ENCODE measurements at regions not wholly inside any gene's neighbourhood (a gene's known extent, or its start where the extent isn't known, plus 50 kb on each side); places are given as distances from the start of the nearest gene placed in this dataset.

- H3K9me2 ChIP-seq (ENCODE audit: insufficient read depth) = no peaks in the 10 kb centered on the region
- H3K4me3 ChIP-seq = no peak overlapping the region
- TF ChIP-seq EZH2phosphoT487 (IDR thresholded peaks at IDR 0.05; ENCODE audit: insufficient read depth, low read depth) = no peak
- no peak for TF ChIP-seq EZH2 (IDR thresholded peaks at IDR 0.05; ENCODE audit: insufficient read depth, poor library complexity, severe bottlenecking)
- H3K4me2 ChIP-seq (ENCODE audit: unreplicated experiment) = no peak overlapping the region
- H3K9ac ChIP-seq = no peak overlapping the region
- in situ Hi-C loops (cut with MboI) = no loop called here
- no peaks in the 10 kb centered on the region for H3K36me3 ChIP-seq (ENCODE audit: low read depth)
- H3K9me3 ChIP-seq (ENCODE audit: low read depth) = no peaks in the 10 kb centered on the region
- no peak for DNase-seq
- H3K27me3 ChIP-seq (replicated peaks; ENCODE audit: insufficient read depth) = peaks cover 7% of the 10 kb centered on the region; the same call in 1 of the 2 replicates
- no peak overlapping the region for H3K27ac ChIP-seq
- H3K79me2 ChIP-seq (ENCODE audit: insufficient read depth) = no peaks in the 10 kb centered on the region
- 49 to 59% methylated on average over 11 of the region's 11 CpGs for WGBS, 2 experiments (ENCODE audit: low coverage in 1 of 2, low lambda C conversion rate in 2 of 2, missing lambda C conversion rate in 2 of 2)
- no peaks in the 10 kb centered on the region for H3F3A ChIP-seq (ENCODE audit: insufficient read depth)
- H2AFZ ChIP-seq = no peak overlapping the region
- no peaks in the 10 kb centered on the region for H4K20me1 ChIP-seq (ENCODE audit: insufficient read depth)
- H3K4me1 ChIP-seq (ENCODE audit: insufficient read depth) = no peaks in the 10 kb centered on the region
Measured at GRCh38 chr2:241924069-241924908, 54.8 kb downstream of the RTP5 start.

GRCh38 chr2:241924909-241925250, 55.4 kb downstream of the RTP5 start:
- DNase-seq = no peak
- in situ Hi-C loops (cut with MboI) = no loop called here
- Histone ChIP-seq H4K20me1 (ENCODE audit: insufficient read depth) (no peaks in the 10 kb centered on the region), H3K79me2 (ENCODE audit: insufficient read depth) (no peaks in the 10 kb centered on the region), H3K9me2 (ENCODE audit: insufficient read depth) (no peaks in the 10 kb centered on the region), H3F3A (ENCODE audit: insufficient read depth) (no peaks in the 10 kb centered on the region), H3K9ac (no peak overlapping the region), H3K27ac (no peak overlapping the region), H2AFZ (no peak overlapping the region), H3K4me1 (ENCODE audit: insufficient read depth) (no peaks in the 10 kb centered on the region), H3K4me3 (no peak overlapping the region), H3K9me3 (ENCODE audit: low read depth) (no peaks in the 10 kb centered on the region), H3K27me3 (replicated peaks; ENCODE audit: insufficient read depth) (peaks cover 7% of the 10 kb centered on the region; the same call in 1 of the 2 replicates), H3K36me3 (ENCODE audit: low read depth) (no peaks in the 10 kb centered on the region), H3K4me2 (ENCODE audit: unreplicated experiment) (no peak overlapping the region)
- 57 to 59% methylated on average over 7 of the region's 7 CpGs for WGBS, 2 experiments (ENCODE audit: low coverage in 1 of 2, low lambda C conversion rate in 2 of 2, missing lambda C conversion rate in 2 of 2)
- TF ChIP-seq EZH2phosphoT487 (IDR thresholded peaks at IDR 0.05; ENCODE audit: insufficient read depth, low read depth) = no peak
- TF ChIP-seq EZH2 (IDR thresholded peaks at IDR 0.05; ENCODE audit: insufficient read depth, poor library complexity, severe bottlenecking) = no peak

GRCh38 chr2:241925277-241925676, 55.7 kb downstream of the RTP5 start:
- H3K4me1 ChIP-seq (ENCODE audit: insufficient read depth) = no peaks in the 10 kb centered on the region
- no peak overlapping the region for H3K4me3 ChIP-seq
- no peaks in the 10 kb centered on the region for H3F3A ChIP-seq (ENCODE audit: insufficient read depth)
- no peak overlapping the region for H2AFZ ChIP-seq
- DNase-seq = no peak
- no peaks in the 10 kb centered on the region for H4K20me1 ChIP-seq (ENCODE audit: insufficient read depth)
- peaks cover 7% of the 10 kb centered on the region; the same call in 1 of the 2 replicates for H3K27me3 ChIP-seq (replicated peaks; ENCODE audit: insufficient read depth)
- H3K36me3 ChIP-seq (ENCODE audit: low read depth) = no peaks in the 10 kb centered on the region
- no peaks in the 10 kb centered on the region for H3K9me3 ChIP-seq (ENCODE audit: low read depth)
- in situ Hi-C loops (cut with MboI) = no loop called here
- TF ChIP-seq EZH2phosphoT487 (IDR thresholded peaks at IDR 0.05; ENCODE audit: insufficient read depth, low read depth) (no peak), EZH2 (IDR thresholded peaks at IDR 0.05; ENCODE audit: insufficient read depth, poor library complexity, severe bottlenecking) (no peak)
- no peaks in the 10 kb centered on the region for H3K79me2 ChIP-seq (ENCODE audit: insufficient read depth)
- WGBS, 2 experiments (ENCODE audit: low coverage in 1 of 2, low lambda C conversion rate in 2 of 2, missing lambda C conversion rate in 2 of 2) = 63 to 73% methylated on average over 15 of the region's 15 CpGs
- no peak overlapping the region for H3K4me2 ChIP-seq (ENCODE audit: unreplicated experiment)
- H3K9ac ChIP-seq = no peak overlapping the region
- H3K9me2 ChIP-seq (ENCODE audit: insufficient read depth) = no peaks in the 10 kb centered on the region
- no peak overlapping the region for H3K27ac ChIP-seq

DNA sequence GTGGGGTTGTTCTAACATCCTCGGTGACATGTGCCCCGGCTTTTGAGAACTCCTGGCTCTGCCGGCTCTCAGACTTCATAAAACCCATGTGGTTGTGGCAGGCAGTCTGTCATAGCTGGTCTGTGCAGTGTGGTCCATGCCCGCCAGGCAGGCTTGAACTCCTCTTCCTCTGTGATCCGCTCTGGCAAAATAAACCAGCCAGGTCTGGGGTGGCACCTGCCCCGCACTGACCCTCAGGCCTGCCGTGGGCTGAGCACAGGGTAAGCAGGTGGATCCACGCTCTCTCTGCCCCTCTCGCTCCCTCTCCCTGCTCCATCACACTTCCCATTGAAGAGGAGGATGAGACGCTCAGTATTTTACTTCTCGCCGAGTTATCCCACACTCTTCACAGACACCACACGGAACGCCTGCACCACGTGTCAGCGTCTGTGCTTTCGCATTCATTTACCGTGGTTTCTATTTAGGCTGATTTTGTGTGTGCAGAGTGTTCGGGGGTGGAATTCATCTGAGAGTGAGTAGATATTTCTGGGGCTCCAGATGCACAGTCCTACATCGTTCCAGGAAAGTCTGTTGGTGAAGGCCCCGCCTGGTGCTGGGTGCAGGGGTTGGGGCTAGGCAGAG, 56.4 kb downstream of the RTP5 start:
- H3K27me3 ChIP-seq (replicated peaks; ENCODE audit: insufficient read depth) = peaks cover 7% of the 10 kb centered on the region; the same call in 1 of the 2 replicates

More for the DNA sequence above, 56.4 kb downstream of the RTP5 start:
- Histone ChIP-seq H3K79me2 (ENCODE audit: insufficient read depth) (no peaks in the 10 kb centered on the region), H3K4me2 (ENCODE audit: unreplicated experiment) (no peak overlapping the region), H2AFZ (no peak overlapping the region), H3F3A (ENCODE audit: insufficient read depth) (no peaks in the 10 kb centered on the region), H3K27ac (no peak overlapping the region), H3K9ac (no peak overlapping the region), H4K20me1 (ENCODE audit: insufficient read depth) (no peaks in the 10 kb centered on the region), H3K9me2 (ENCODE audit: insufficient read depth) (no peaks in the 10 kb centered on the region), H3K36me3 (ENCODE audit: low read depth) (no peaks in the 10 kb centered on the region), H3K4me1 (ENCODE audit: insufficient read depth) (no peaks in the 10 kb centered on the region), H3K4me3 (no peak overlapping the region), H3K9me3 (ENCODE audit: low read depth) (no peaks in the 10 kb centered on the region)
- in situ Hi-C loops (cut with MboI) = no loop called here
- no peak for DNase-seq
- 14 to 19% methylated on average over 21 of the region's 21 CpGs for WGBS, 2 experiments (ENCODE audit: low coverage in 1 of 2, low lambda C conversion rate in 2 of 2, missing lambda C conversion rate in 2 of 2)
- no peak for TF ChIP-seq EZH2 (IDR thresholded peaks at IDR 0.05; ENCODE audit: insufficient read depth, poor library complexity, severe bottlenecking)
- TF ChIP-seq EZH2phosphoT487 (IDR thresholded peaks at IDR 0.05; ENCODE audit: insufficient read depth, low read depth) = no peak

Data from GM23248 (cell line).